HG03095 (cell line): ENCODE measurements at regions not wholly inside any gene's neighbourhood (a gene's known extent, or its start where the extent isn't known, plus 50 kb on each side); places are given as distances from the start of the nearest gene placed in this dataset.

Source experiments
- ATAC-seq: cut with Tn5 transposase; IDR thresholded peaks from one replicate; pipeline ENCODE4 v1.9.1; 2021; ENCODE audit warnings: moderate library complexity; ENCODE audit not compliant: unreplicated experiment

- ATAC-seq, result no peak
Measured at GRCh38 chr1:105686026-105686425, 1370.4 kb upstream of the PRMT6 start.

DNA sequence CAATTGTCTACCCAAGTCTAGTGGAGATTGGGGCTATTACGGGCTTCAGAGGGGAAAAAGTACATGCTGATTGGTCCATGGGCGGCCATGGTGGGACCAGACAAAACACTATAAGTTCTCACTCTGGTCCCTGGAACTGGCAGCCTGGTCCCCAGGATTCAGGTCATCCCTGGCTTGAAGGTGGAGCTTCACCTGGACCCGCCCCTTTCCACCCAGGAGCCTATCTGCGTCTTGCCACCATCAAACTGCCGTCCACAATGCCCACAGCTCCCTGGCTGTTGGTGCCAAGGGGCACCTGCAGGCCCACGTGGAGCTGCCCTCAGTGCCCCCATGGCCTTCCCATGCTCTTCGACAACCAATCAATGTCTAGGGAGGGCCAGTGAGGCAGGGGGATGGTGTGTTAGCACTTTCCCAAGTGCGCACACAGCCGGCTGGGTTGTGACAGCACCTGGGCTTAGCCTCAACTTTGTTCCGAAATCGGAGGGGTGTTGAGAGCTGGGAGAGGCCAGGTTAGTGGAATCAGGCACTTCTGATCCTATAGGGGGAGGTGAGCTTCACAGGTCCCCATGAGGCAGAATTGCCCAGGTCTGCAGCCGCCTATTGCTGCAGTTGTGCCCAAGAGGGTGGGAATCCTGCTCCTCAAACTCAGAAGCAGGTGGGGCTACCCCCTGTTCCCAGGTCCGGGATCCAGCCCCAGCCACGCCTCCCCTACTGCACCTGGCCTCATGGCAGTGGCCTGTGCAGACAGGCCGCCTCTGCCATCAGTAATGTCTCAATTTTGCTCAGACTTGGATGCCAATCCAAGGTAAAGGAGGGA lies 1369.4 kb upstream of the PRMT6 start:
- no peak for ATAC-seq

DNA sequence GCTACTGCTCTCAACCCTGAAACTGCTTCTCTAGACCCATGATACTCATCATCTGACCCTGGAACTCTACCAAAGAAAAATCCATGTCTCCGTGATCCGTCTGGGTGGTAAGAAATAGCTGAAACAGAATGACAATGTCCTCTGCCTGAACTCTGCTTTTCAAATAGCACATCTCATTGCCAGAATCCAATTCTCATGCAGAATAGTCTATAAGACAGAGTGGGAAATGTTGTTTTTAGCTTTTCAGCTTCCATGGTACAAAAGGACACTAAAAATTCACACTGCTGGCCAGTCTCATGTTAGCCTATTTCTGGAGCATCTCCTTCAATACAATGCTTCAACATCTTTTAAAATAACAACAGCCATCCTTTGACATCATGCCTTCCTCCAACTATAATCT lies 1355.8 kb upstream of the PRMT6 start:
- no peak for ATAC-seq

GRCh38 chr1:105724286-105724685 lies 1332.2 kb upstream of the PRMT6 start:
- no peak for ATAC-seq

GRCh38 chr1:105730701-105731100 lies 1325.8 kb upstream of the PRMT6 start:
- ATAC-seq, result no peak

DNA sequence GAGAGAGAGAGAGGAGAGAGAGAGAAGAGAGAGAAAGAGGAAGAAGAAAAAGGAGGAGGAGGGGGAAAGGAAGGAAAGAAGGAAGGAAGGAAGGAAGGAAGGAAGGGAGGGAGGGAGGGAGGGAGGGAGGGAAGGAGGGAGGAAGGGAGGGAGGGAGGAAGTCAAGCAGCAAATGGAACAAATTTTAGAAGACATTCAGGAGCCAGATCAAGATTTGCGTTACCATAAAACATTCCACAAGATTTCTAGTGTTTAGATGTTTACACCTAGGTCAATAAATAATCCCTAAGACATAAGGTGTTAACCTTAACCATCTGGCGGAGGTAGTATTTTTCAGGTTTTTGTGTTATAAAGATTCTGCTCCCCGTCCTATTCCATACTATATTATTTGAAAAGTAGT lies 1320.1 kb upstream of the PRMT6 start:
- ATAC-seq, result no peak

DNA sequence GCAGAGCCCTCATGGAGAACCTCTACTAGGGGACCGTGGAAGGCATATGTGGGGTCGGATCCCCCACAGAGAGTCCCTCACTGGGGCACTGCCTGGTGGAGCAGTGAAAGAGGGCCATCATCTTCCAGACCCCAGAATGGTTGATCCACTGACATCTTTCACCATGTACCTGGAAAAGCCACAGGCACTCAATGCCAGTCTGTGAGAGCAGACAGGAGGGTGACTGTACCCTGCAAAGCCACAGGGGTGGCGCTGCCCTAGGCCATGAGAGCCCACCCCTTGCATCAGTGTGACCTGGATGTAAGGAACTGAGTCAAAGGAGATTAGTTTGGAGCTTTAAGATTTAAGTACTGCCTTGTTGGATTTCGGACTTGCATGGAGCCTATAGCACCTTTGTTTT lies 1276.7 kb upstream of the PRMT6 start:
- ATAC-seq, result no peak

GRCh38 chr1:105785021-105785420 lies 1271.5 kb upstream of the PRMT6 start:
- no peak for ATAC-seq

DNA sequence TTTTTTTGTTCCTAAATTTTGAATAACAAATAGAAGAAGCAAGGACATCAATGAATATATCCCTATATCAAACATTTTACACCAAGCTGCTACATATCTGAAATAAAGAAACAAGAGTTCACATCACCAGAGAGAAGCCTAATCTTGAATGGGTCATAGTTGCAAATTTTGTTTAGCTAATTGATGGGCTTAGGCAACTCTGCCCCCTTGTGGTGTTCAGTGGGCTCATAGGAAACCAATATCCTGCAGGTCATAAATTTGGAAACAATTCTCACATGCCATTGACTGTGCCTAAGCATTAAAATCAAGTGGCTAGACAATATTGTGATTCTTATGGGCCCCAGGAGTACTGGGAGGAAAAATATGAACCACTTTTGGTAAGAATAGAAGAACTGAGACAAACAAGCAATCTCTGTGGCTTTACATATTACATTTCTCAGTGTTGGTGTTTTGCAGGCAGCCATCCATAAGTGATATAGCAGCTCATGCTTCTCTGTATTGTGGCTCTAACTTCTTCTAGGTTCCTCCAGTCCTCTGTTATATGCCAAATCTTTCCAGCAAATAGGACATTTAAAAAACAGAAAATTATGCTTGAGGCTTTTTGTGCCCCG lies 1262.8 kb upstream of the PRMT6 start:
- ATAC-seq, result no peak

DNA sequence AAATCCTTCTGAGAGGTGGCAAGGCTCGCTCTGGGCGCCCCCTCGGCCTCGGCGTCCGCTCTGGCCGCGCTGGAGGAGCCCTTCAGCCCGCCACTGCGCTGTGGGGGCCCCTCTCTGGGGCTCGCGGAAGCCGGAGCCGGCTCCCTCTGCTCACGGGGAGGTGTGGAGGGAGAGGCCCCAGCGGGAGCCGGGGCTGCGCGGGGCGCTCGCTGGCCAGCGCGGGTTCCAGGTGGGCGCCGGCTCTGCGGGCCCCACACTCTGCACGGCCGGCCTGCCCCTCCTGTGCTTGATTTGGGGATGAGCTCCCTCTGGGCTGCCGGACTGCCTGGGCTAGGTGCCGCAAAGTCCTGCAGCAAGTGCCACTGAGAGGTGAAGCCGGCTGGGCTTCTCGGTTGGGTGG lies 1260.7 kb upstream of the PRMT6 start:
- ATAC-seq, result no peak

GRCh38 chr1:105830571-105831146 lies 1225.8 kb upstream of the PRMT6 start:
- ATAC-seq, result no peak

DNA sequence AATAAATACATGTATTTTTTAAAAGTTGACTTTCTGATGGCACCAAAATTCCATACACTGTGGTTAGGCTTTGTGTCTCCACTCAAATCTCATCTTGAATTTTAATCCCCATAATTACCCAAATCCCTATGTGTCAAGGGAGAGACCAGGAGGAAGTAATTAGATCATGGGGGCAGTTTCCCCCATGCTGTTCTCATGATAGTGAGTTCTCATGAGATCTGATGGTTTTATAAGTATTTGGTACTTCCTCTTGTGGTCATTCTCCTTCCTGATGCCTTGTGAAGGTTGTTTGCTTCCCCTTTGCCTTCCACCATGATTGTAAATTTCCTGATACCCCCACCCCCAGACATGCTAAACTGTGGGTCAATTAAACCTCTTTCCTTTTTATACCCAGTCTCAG lies 1218.4 kb upstream of the PRMT6 start:
- ATAC-seq, result no peak

- ATAC-seq, result no peak
Measured at GRCh38 chr1:105865546-105865945, 1190.9 kb upstream of the PRMT6 start.

GRCh38 chr1:105872817-105873216 lies 1183.7 kb upstream of the PRMT6 start:
- no peak for ATAC-seq

GRCh38 chr1:105874621-105875020 lies 1181.9 kb upstream of the PRMT6 start:
- ATAC-seq, result peak; percentile 73

DNA sequence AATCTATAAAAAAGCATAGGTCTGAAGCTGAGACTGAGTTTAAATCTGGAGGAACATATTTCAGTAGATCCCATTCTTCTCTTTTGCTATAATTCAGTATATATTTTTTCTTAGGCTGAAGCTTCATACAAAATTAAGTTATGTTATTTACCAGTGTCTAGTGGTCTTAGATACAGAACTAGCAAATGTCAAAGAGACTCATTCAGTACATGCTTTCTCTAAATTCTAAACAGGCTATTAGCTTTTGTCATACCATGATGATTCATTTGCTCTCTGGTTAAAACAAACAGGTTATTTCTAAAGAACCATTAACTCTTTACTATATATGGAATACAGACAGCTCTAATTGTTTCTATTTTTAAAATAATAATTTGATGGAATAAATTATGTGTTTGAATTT lies 1170.2 kb upstream of the PRMT6 start:
- ATAC-seq, result no peak

DNA sequence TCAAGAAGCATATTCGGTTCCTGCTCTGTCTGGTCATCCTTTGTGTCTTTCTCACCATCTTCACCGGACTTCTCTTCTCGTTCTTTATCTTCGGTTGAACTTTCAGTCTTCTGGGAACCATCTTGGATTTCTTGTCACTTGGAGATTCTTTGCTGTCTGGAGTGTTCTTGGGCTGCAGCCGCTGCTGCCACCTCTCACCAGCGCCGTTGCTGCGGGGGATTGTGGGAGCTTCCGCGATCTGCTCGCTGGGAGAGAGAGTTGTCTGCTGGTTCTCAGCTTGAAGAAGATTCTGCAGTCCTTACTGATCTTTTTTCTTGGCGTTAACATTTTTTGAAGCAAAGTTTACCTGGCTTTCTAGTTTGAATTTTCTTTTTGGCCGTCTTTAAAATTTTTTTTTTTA lies 1165.2 kb upstream of the PRMT6 start:
- no peak for ATAC-seq

GRCh38 chr1:105894006-105894405 lies 1162.5 kb upstream of the PRMT6 start:
- no peak for ATAC-seq

DNA sequence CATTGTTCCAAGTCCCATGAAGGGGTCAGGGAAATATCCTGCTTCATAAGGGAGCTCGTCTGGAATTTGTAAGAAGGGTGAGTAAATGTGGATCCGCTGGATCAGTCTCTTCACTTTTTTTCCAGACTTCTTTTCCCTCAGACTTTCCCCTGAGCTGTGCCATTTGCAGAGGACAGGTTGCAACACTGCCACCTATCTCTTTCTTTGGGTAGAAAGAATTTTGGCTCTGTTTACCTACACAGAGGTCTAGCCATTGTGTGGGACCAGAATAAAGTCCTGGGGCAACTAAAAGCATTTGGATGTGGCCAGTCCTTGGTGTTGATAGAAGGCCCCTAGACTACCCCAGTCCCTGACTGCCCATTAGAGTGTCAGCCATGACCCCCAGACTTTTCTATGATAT lies 1146.7 kb upstream of the PRMT6 start:
- ATAC-seq, result no peak

DNA sequence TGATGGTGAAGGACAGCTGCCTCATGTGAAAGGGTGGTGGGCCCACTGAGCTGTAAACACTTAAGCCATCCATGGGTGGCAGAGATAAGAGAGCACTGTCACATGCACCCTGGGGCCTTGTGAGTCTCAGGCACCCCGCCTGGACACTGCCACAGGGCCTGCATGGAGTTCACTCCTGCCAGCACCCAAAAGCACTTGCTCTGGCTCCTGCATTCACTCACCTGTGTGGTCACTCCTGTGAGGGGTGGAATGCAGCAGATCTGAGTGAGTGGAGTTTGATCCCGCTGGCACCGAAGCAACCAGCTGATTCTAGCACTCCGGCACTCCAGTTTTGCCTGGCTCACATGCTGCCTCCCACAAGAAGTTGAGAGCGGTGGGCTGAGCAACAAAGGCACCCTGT lies 1142.1 kb upstream of the PRMT6 start:
- no peak for ATAC-seq

DNA sequence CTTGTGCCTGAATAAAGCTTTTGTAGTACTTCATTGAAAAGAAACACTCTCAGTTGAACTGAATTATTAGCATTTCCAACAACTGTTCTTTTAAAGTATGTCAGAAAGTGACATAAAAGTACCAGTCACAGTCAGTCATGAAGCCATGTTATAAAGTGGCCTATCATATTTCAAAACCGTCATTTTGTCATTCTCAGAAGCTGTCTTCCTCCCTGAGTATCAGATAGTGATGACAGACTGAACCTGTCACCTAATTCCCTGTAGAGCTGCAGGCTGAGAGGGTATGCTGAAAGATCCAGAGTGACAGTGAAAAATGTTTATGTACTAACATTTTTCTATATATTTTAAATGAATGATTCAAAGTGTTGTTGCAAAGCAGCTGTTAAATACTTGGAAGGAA lies 1121.7 kb upstream of the PRMT6 start:
- no peak for ATAC-seq

DNA sequence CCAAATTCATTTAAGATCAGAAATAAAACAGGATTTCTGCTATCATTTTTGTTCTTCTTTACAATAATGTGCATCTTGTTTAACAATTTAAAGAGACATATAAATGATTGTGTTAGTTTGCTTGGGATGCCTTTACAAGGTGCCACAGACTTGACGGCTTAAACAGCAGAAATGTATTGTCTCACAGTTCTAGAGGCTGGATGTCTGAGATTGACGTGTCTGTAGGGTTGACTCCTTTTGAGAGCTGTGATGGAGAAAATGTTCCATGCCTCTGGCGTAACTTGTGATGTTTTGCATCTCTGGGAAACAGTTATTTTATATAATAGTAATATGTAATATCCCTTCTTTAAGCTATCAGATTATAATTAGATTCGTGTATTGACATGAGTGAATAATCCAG lies 1091.6 kb upstream of the PRMT6 start:
- ATAC-seq, result no peak
